ENCODE measurements at regions not wholly inside any gene's neighbourhood (a gene's known extent, or its start where the extent isn't known, plus 50 kb on each side); places are given as distances from the start of the nearest gene placed in this dataset.

DNA sequence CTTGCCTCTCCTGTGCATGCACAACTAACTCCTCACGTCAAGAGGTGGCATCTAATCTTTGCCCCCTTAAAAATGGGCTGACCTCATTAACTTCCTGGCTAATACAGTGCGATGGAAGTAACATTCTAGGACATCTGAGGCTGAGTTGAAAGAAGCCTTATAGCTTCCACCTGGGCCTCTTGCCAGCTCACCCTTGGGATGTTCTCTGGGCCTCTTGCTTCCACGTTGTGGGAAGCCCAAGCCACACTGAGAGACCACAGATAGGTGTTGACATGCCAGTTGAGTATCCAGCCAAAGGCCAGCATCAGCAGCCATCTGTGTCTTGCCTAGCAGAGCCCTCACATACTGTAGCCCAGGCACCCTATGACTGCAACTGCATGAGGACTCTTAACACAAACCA lies 60.8 kb upstream of the GDF10 start:
- DNase-seq (ENCODE audit: low spot score in 2 of 2), result no peak
- Histone ChIP-seq H3K27ac (no peak overlapping the region), H3K9me3 (peaks cover 0 to 13% (median 0%) of the 10 kb centered on the region in 4 donors), H3K4me3 (no peak overlapping the region), H3K4me1 (peaks cover 0 to 12% (median 0%) of the 10 kb centered on the region in 4 donors), H3K36me3 (no peaks in the 10 kb centered on the region), H3K27me3 (no peaks in the 10 kb centered on the region)
- no peak for TF ChIP-seq POLR2A (IDR thresholded peaks at IDR 0.05)
- no peak for TF ChIP-seq CTCF (IDR thresholded peaks at IDR 0.05)
- WGBS, 2 donors, result 69 to 81% methylated on average over 2 to 3 of the region's 3 CpGs

DNA sequence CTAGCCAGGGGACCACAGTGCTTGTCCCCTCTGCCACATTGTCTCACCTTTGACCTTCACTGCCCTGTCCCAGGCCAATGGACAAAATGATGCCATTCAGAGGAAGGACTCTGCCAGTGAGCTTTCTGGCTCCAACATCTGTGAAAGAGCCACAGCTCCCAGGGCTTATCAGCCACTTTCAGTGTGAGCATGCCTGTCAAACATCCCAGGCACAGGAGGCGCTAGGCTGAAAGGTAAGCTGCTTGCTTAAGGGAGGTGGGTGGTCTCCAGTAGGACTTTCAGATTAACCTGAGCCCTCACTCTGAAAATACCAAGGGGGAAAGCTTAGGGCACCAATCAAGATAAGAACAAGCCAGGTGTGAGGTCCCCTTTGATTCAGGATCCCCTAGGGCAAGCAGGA lies 59.8 kb upstream of the GDF10 start:
- 79 to 100% methylated on average over 1 of the region's 1 CpG for WGBS, 2 donors
- H3K27me3 ChIP-seq, result no peaks in the 10 kb centered on the region
- H3K4me3 ChIP-seq, result no peak overlapping the region
- peaks cover 0 to 13% (median 0%) of the 10 kb centered on the region in 4 donors for H3K9me3 ChIP-seq
- H3K27ac ChIP-seq, result no peak overlapping the region
- no peak for DNase-seq (ENCODE audit: low spot score in 2 of 2)
- peaks cover 0 to 21% (median 0%) of the 10 kb centered on the region in 4 donors for H3K4me1 ChIP-seq
- no peak for TF ChIP-seq CTCF (IDR thresholded peaks at IDR 0.05)
- H3K36me3 ChIP-seq, result no peaks in the 10 kb centered on the region

DNA sequence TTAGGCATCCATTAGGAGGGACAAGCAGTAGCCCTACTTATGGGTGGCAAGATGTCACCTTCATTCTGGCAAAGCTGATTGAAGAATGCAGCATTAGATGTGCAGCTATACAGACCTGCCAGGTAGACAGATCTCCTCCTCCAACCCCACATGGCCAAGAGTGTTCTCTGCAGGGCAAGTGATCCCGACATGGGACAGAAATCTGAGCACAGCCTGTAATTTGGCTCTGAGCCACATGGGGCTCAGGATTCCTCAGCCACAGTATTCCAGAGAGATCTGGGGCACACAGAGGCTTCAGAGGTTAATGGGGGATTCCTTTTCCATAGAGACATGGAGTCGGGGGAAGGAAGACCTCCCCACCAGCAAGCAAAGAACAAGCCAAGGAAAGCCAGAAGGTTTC lies 58.7 kb upstream of the GDF10 start:
- Histone ChIP-seq H3K27ac (no peak overlapping the region), H3K27me3 (no peaks in the 10 kb centered on the region), H3K4me1 (peaks cover 0 to 21% (median 0%) of the 10 kb centered on the region in 4 donors), H3K36me3 (no peaks in the 10 kb centered on the region), H3K4me3 (no peak overlapping the region), H3K9me3 (peaks cover 0 to 12% (median 0%) of the 10 kb centered on the region in 4 donors)
- no peak for TF ChIP-seq POLR2A (IDR thresholded peaks at IDR 0.05)
- no peak for TF ChIP-seq CTCF (IDR thresholded peaks at IDR 0.05)
- no peak for DNase-seq (ENCODE audit: low spot score in 2 of 2)
- 56 to 69% methylated on average over 2 of the region's 2 CpGs for WGBS, 2 donors

DNA sequence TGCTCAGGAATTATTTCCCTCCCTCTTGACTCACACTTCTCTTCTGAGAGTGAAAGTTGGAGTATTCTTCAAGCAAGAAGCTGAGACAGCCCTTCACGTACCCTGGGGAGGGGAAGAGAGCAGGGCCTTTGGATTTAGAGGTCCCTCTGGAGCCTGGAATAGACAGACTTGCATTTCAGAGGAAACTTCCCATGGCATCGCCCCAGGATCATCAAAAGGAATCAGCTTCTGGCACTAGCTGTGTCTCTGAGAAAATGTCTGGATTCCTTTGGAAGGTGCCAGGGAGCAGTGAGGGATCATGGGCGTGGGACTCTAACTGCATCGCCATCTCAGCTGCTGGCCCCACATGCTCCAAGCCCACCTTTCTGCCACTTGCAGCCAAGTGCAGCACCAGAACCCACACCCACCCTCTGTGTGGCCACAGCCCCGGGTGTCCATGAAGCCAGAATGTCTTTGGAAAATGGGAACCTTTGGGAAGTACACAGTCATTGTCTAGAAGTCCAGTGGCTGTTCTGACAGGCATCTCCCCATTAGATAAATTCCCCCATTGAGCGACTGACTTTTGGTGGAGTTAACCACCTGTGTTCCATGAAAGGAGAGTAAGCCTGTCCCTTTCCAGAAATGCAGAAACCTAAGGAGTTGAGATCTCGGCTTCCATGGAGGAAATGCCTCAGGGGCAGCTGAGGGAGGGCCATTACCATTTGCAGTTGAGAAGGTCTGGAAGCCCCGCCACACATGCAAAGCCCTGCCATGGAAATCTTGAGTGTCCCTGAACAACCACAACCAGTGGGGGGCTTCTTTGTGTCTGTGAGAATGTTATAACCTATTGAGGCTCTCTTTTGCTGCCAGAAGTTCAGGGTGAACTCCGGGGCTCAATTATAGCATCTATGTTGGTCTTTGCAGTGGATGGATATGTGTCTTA lies 57.8 kb upstream of the GDF10 start:
- WGBS, 2 donors, result 78 to 79% methylated on average over 9 of the region's 9 CpGs
- Histone ChIP-seq H3K9me3 (peaks cover 0 to 3% (median 0%) of the 10 kb centered on the region in 4 donors), H3K4me3 (no peak overlapping the region), H3K36me3 (no peaks in the 10 kb centered on the region), H3K4me1 (peaks cover 0 to 21% (median 0%) of the 10 kb centered on the region in 4 donors), H3K27me3 (no peaks in the 10 kb centered on the region), H3K27ac (no peak overlapping the region)
- TF ChIP-seq CTCF (IDR thresholded peaks at IDR 0.05) (no peak), POLR2A (IDR thresholded peaks at IDR 0.05) (no peak), EP300 (IDR thresholded peaks at IDR 0.05) (no peak)
- no peak for DNase-seq (ENCODE audit: low spot score in 2 of 2)

- H3K9me3 ChIP-seq, result no peaks in the 10 kb centered on the region
- peaks cover 0 to 21% (median 0%) of the 10 kb centered on the region in 4 donors for H3K4me1 ChIP-seq
- H3K36me3 ChIP-seq, result no peaks in the 10 kb centered on the region
- 87 to 97% methylated on average over 4 of the region's 4 CpGs for WGBS, 2 donors
- H3K27ac ChIP-seq, result no peak overlapping the region
- TF ChIP-seq POLR2A (IDR thresholded peaks at IDR 0.05) (no peak), EP300 (IDR thresholded peaks at IDR 0.05) (no peak), CTCF (IDR thresholded peaks at IDR 0.05) (no peak)
- no peaks in the 10 kb centered on the region for H3K27me3 ChIP-seq
- no peak overlapping the region for H3K4me3 ChIP-seq
- no peak for DNase-seq (ENCODE audit: low spot score in 2 of 2)
These were observed 56.6 kb upstream of the GDF10 start for GRCh38 chr10:47243356-47243755.
